ENCODE measurements at regions not wholly inside any gene's neighbourhood (a gene's known extent, or its start where the extent isn't known, plus 50 kb on each side); places are given as distances from the start of the nearest gene placed in this dataset.

DNA sequence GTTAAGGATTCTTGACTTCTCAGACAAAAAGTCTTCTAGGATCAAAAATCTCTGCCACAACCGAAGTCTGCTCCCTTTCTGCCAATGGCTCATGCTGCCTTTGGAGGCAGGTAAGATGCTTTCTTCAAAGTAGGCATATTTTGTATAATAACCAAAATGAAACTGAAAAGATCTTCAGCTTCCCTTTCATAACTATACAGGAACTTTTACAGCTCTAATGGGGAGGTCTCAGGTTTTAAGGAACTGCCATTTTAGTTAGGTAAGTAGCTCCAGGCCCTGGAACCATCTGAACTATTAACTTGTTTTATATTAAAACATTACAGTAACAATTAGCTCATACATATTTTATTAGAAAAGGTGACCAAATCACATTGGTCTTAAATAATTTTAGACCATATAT, 110.9 kb upstream of the FREM1 start:
- intact Hi-C loops (cut with micrococcal nuclease; ENCODE audit: unreplicated experiment), result no loop called here

DNA sequence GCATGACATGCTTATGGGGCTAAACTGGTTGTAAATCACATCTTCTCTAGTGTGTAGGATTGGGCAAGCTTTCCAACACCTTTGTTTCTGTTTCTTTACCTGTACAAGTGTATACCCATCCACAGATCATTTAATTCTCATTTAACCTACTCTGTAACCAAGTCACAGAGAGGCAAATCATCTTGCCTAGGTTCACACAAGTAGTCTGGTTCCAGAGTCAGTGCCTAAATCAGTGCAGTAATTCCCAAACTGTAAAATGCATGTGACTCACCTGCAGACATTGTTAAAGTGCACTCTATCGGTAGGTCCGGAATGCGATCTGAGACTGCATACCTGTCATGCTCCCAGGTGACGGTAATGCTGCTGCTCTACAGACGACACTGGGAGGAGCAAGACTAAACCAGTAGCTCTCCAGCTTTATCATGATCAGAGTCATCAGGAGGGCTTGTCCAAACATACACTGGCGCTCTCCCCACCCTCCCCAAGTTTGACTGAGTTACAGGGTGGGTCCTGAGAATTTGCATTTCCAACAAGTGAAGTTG, 107.9 kb upstream of the FREM1 start:
- no peak overlapping the region for H3K4me2 ChIP-seq (ENCODE audit: low read length)
- no TSS peak for BruUV-seq (replicated peaks)
- H3K4me3 ChIP-seq (ENCODE audit: low read depth, low read length, poor library complexity, severe bottlenecking), result no peak overlapping the region
- H4K20me1 ChIP-seq (ENCODE audit: insufficient read depth, low read length), result no peaks in the 10 kb centered on the region
- ChIA-PET CTCF (ENCODE audit: unreplicated experiment) (interaction anchor here (0.6 kb wide), 1 partner anchor 1237 kb away, joined by 3 read pairs; no protein-coding TSS in a partner anchor), POLR2A (interaction anchor here (0.7 kb wide), 1 partner anchor 724 kb away, joined by 9 read pairs; no protein-coding TSS in a partner anchor)
- H3K4me1 ChIP-seq (ENCODE audit: insufficient read depth, low read length, poor library complexity, severe bottlenecking), result no peaks in the 10 kb centered on the region
- no peaks in the 10 kb centered on the region for H3K36me3 ChIP-seq (ENCODE audit: insufficient read depth, low read length)
- H3K79me2 ChIP-seq (ENCODE audit: insufficient read depth, low read depth, low read length), result no peaks in the 10 kb centered on the region
- TF ChIP-seq, protein P1, sequence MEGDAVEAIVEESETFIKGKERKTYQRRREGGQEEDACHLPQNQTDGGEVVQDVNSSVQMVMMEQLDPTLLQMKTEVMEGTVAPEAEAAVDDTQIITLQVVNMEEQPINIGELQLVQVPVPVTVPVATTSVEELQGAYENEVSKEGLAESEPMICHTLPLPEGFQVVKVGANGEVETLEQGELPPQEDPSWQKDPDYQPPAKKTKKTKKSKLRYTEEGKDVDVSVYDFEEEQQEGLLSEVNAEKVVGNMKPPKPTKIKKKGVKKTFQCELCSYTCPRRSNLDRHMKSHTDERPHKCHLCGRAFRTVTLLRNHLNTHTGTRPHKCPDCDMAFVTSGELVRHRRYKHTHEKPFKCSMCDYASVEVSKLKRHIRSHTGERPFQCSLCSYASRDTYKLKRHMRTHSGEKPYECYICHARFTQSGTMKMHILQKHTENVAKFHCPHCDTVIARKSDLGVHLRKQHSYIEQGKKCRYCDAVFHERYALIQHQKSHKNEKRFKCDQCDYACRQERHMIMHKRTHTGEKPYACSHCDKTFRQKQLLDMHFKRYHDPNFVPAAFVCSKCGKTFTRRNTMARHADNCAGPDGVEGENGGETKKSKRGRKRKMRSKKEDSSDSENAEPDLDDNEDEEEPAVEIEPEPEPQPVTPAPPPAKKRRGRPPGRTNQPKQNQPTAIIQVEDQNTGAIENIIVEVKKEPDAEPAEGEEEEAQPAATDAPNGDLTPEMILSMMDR (conservative IDR thresholded peaks at IDR 0.05; ENCODE audit: low read length), result no peak
- no peak for TF ChIP-seq EZH2phosphoT487 (IDR thresholded peaks at IDR 0.05; ENCODE audit: borderline replicate concordance, low read depth, low read length)
- no peak for DNase-seq (ENCODE audit: low spot score)
- H3K27ac ChIP-seq (ENCODE audit: low read depth, low read length, poor library complexity, severe bottlenecking), result no peak overlapping the region
- intact Hi-C loops (cut with micrococcal nuclease; ENCODE audit: unreplicated experiment), result no loop called here
- H2AFZ ChIP-seq (ENCODE audit: low read length), result no peak overlapping the region
- no peaks in the 10 kb centered on the region for H3K9me2 ChIP-seq (ENCODE audit: insufficient read depth, low read length)
- H3K9me3 ChIP-seq (ENCODE audit: low read length), result no peaks in the 10 kb centered on the region

More for the DNA sequence above, 110.9 kb upstream of the FREM1 start:
- Histone ChIP-seq H3K79me2 (ENCODE audit: insufficient read depth, low read depth, low read length) (no peaks in the 10 kb centered on the region), H3K27ac (ENCODE audit: low read depth, low read length, poor library complexity, severe bottlenecking) (no peak overlapping the region), H3K4me1 (ENCODE audit: insufficient read depth, low read length, poor library complexity, severe bottlenecking) (no peaks in the 10 kb centered on the region), H3K9me2 (ENCODE audit: insufficient read depth, low read length) (no peaks in the 10 kb centered on the region), H4K20me1 (ENCODE audit: insufficient read depth, low read length) (no peaks in the 10 kb centered on the region), H3K9me3 (ENCODE audit: low read length) (no peaks in the 10 kb centered on the region), H3K4me3 (ENCODE audit: low read depth, low read length, poor library complexity, severe bottlenecking) (no peak overlapping the region), H3K36me3 (ENCODE audit: insufficient read depth, low read length) (no peaks in the 10 kb centered on the region), H2AFZ (ENCODE audit: low read length) (no peak overlapping the region), H3K4me2 (ENCODE audit: low read length) (no peak overlapping the region)
- no TSS peak for BruUV-seq (replicated peaks)
- no peak for TF ChIP-seq EZH2phosphoT487 (IDR thresholded peaks at IDR 0.05; ENCODE audit: borderline replicate concordance, low read depth, low read length)
- ChIA-PET POLR2A (no interaction called here), CTCF (ENCODE audit: unreplicated experiment) (no interaction called here)
- DNase-seq (ENCODE audit: low spot score), result no peak

DNA sequence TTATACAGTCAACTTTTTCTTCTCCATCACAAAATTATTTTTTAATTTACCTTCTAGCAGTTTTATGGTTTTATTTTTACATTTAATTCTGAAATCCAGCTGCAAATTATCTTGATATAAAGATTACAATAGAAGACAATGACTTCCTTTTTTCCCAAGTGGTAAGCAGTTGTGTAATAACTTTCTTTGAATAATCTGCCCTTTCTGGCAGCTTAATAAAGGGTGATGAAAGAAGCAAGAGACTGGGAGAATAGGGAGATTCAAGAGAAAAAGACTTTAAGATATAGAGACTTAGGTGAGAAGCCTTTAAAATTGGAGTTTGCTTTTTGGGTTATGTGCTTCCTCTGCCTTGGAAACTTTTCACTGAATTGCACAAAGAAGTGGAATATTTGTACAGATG, 100.4 kb upstream of the FREM1 start:
- Histone ChIP-seq H3K27ac (ENCODE audit: low read depth, low read length, poor library complexity, severe bottlenecking) (no peak overlapping the region), H3K9me2 (ENCODE audit: insufficient read depth, low read length) (no peaks in the 10 kb centered on the region), H3K4me3 (ENCODE audit: low read depth, low read length, poor library complexity, severe bottlenecking) (no peak overlapping the region), H3K79me2 (ENCODE audit: insufficient read depth, low read depth, low read length) (no peaks in the 10 kb centered on the region), H3K9me3 (ENCODE audit: low read length) (no peaks in the 10 kb centered on the region), H2AFZ (ENCODE audit: low read length) (no peak overlapping the region), H3K36me3 (ENCODE audit: insufficient read depth, low read length) (no peaks in the 10 kb centered on the region), H3K4me2 (ENCODE audit: low read length) (no peak overlapping the region), H3K4me1 (ENCODE audit: insufficient read depth, low read length, poor library complexity, severe bottlenecking) (no peaks in the 10 kb centered on the region), H4K20me1 (ENCODE audit: insufficient read depth, low read length) (no peaks in the 10 kb centered on the region)
- ChIA-PET CTCF (ENCODE audit: unreplicated experiment) (no interaction called here), POLR2A (no interaction called here)
- no TSS peak for BruUV-seq (replicated peaks)
- no peak for TF ChIP-seq EZH2phosphoT487 (IDR thresholded peaks at IDR 0.05; ENCODE audit: borderline replicate concordance, low read depth, low read length)
- TF ChIP-seq, protein P1 (conservative IDR thresholded peaks at IDR 0.05; ENCODE audit: low read length), result no peak
- DNase-seq (ENCODE audit: low spot score), result no peak
- intact Hi-C loops (cut with micrococcal nuclease; ENCODE audit: unreplicated experiment), result no loop called here

All from OCI-LY7 (cell line).